ENCODE measurements at regions not wholly inside any gene's neighbourhood (a gene's known extent, or its start where the extent isn't known, plus 50 kb on each side); places are given as distances from the start of the nearest gene placed in this dataset.
A peak's percentile ranks its signal among the peaks of the same experiment; 100 is the strongest.
"Not testable (repeated sequence)": the region's sequence is repeated elsewhere in the genome, so short reads cannot be mapped to it uniquely, and the experiment has no call there.

GRCh38 chr6:167227984-167228383, 63.1 kb upstream of the UNC93A start:
- Mint-ChIP-seq H3K9me3 (no peaks in the 10 kb centered on the region), H3K27me3 (ENCODE audit: low read depth, poor library complexity) (peaks cover 34% of the 10 kb centered on the region), H3K36me3 (ENCODE audit: low read depth) (no peaks in the 10 kb centered on the region), H3K4me1 (peaks cover 49% of the 10 kb centered on the region), H3K27ac (no peak overlapping the region), H3K4me3 (no peak overlapping the region)
- no peak for DNase-seq
- no peak for TF ChIP-seq CTCF (IDR thresholded peaks at IDR 0.05)

DNA sequence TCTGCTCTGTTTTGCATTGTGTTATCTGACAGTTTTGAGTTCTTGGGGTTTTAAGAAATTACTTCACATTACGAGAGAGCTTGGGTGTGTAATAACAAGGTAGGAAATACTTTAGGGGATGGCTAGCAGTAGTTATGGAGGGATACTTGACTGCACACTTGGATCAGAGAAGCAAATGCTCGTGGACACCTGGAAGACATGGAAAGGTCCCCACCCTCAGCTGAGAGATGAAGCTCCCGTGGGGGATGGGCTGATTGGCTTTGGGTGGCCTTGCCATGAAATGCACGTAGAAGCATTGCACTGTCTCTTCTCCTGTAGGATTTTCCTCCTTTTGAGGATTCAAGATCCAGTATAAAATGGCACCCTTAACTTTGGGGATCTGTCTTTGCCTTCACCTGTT, 61.5 kb upstream of the UNC93A start:
- Mint-ChIP-seq H3K27ac (no peak overlapping the region), H3K9me3 (no peaks in the 10 kb centered on the region), H3K36me3 (ENCODE audit: low read depth) (no peaks in the 10 kb centered on the region), H3K4me3 (no peak overlapping the region), H3K27me3 (ENCODE audit: low read depth, poor library complexity) (peaks cover 43% of the 10 kb centered on the region), H3K4me1 (peaks cover 65% of the 10 kb centered on the region)
- no peak for TF ChIP-seq CTCF (IDR thresholded peaks at IDR 0.05)
- DNase-seq = no peak

DNA sequence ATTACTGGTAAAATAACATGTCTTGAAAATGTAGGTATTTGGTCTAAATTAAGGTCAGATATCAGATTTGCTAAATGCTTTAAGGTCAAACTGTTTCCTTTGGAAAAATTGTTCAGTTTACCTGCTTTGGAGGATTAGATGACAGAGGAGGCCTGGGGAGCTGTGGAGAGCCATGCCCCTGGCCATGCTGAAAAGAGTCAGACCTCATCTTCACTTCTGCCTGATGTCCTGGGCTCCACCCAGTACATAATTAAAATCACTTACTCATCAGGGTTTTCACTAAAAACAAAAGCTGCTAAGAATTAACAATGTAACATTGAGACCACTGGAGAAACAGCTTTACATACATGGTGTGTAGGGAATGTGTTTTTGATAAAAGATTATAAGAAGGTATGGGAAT, 60.8 kb upstream of the UNC93A start:
- Mint-ChIP-seq H3K4me3 (no peak overlapping the region), H3K9me3 (no peaks in the 10 kb centered on the region), H3K27me3 (ENCODE audit: low read depth, poor library complexity) (peaks cover 49% of the 10 kb centered on the region), H3K36me3 (ENCODE audit: low read depth) (no peaks in the 10 kb centered on the region), H3K27ac (no peak overlapping the region), H3K4me1 (peaks cover 71% of the 10 kb centered on the region)
- DNase-seq = no peak
- no peak for TF ChIP-seq CTCF (IDR thresholded peaks at IDR 0.05)

- Mint-ChIP-seq H3K4me3 (no peak overlapping the region), H3K4me1 (peaks cover 69% of the 10 kb centered on the region), H3K27me3 (ENCODE audit: low read depth, poor library complexity) (peaks cover 38% of the 10 kb centered on the region), H3K9me3 (no peaks in the 10 kb centered on the region), H3K27ac (no peak overlapping the region), H3K36me3 (ENCODE audit: low read depth) (no peaks in the 10 kb centered on the region)
- DNase-seq = no peak
- no peak for TF ChIP-seq CTCF (IDR thresholded peaks at IDR 0.05)
Observed at GRCh38 chr6:167232356-167232755, 58.8 kb upstream of the UNC93A start.

GRCh38 chr6:167233490-167233889, 57.6 kb upstream of the UNC93A start:
- H3K9me3 Mint-ChIP-seq = no peaks in the 10 kb centered on the region
- no peaks in the 10 kb centered on the region for H3K36me3 Mint-ChIP-seq (ENCODE audit: low read depth)
- no peak overlapping the region for H3K27ac Mint-ChIP-seq
- peaks cover 27% of the 10 kb centered on the region for H3K27me3 Mint-ChIP-seq (ENCODE audit: low read depth, poor library complexity)
- no peak for TF ChIP-seq CTCF (IDR thresholded peaks at IDR 0.05)
- DNase-seq = no peak
- H3K4me3 Mint-ChIP-seq = no peak overlapping the region
- peaks cover 69% of the 10 kb centered on the region for H3K4me1 Mint-ChIP-seq

- H3K4me1 Mint-ChIP-seq = peaks cover 69% of the 10 kb centered on the region
- DNase-seq; H3K4me3 Mint-ChIP-seq; H3K36me3 Mint-ChIP-seq (ENCODE audit: low read depth); H3K9me3 Mint-ChIP-seq: not testable (repeated sequence)
- peak overlapping the region; percentile 33 for H3K27ac Mint-ChIP-seq
- H3K27me3 Mint-ChIP-seq (ENCODE audit: low read depth, poor library complexity) = peaks cover 16% of the 10 kb centered on the region
Observed at GRCh38 chr6:167234576-167234975, 56.5 kb upstream of the UNC93A start.
